GM12873 (cell line): ENCODE measurements at regions not wholly inside any gene's neighbourhood (a gene's known extent, or its start where the extent isn't known, plus 50 kb on each side); places are given as distances from the start of the nearest gene placed in this dataset.

ENCODE experiments used
- TF ChIP-seq, protein P1 (sequence below): IDR thresholded peaks from 2 replicates; pipeline ENCODE4 v1.5.1; 2012; ENCODE audit warnings: low read depth, mild to moderate bottlenecking, moderate library complexity, low read length, control low read depth; ENCODE audit not compliant: insufficient read depth; ENCODE audit errors: missing control alignments

DNA sequence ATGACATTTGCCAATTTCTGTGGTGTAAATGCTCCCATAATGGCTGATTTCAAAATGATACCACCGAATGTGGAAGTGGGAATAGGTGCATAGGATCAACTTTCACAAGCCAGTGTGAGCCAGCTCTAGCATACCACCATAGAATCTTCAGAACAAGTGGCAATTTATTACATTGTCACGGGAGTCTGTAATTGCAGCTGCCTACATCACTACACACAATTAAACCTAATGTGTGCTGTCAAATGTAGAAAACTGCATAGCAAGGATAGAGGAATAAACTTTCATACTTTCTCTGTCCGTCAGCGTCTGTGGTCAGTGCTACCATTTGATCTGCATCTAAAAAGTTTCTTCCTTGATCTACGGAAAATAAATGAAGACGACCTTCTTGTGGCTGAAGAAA lies 417.8 kb upstream of the TOM1L1 start:
- TF ChIP-seq, protein P1, sequence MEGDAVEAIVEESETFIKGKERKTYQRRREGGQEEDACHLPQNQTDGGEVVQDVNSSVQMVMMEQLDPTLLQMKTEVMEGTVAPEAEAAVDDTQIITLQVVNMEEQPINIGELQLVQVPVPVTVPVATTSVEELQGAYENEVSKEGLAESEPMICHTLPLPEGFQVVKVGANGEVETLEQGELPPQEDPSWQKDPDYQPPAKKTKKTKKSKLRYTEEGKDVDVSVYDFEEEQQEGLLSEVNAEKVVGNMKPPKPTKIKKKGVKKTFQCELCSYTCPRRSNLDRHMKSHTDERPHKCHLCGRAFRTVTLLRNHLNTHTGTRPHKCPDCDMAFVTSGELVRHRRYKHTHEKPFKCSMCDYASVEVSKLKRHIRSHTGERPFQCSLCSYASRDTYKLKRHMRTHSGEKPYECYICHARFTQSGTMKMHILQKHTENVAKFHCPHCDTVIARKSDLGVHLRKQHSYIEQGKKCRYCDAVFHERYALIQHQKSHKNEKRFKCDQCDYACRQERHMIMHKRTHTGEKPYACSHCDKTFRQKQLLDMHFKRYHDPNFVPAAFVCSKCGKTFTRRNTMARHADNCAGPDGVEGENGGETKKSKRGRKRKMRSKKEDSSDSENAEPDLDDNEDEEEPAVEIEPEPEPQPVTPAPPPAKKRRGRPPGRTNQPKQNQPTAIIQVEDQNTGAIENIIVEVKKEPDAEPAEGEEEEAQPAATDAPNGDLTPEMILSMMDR, result no peak

- TF ChIP-seq, protein P1, result no peak
These were observed 407.0 kb upstream of the TOM1L1 start for GRCh38 chr17:54493691-54494090.

GRCh38 chr17:54494721-54495715 lies 405.6 kb upstream of the TOM1L1 start:
- TF ChIP-seq, protein P1, result no peak

DNA sequence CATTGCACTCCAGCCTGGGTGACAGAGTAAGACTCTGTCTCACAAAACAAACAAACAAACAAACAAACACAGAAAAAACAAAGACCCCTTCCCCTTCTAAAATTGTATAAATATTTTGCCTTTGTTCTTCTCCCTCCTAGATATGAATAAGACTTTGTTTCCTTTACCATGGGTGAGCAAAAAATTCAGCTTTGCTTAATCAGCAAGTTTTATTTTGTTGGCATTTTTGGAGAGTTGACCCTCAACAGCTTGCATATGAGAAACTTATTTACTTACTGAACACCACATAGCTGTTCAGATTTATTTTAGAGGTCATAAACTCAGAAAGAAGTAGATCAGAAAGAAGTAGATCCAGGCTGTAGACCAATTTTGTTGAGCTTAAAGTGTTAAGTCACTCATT lies 395.2 kb upstream of the TOM1L1 start:
- TF ChIP-seq, protein P1, result no peak

- TF ChIP-seq, protein P1, result no peak
These were observed 381.9 kb upstream of the TOM1L1 start for GRCh38 chr17:54518706-54519105.

DNA sequence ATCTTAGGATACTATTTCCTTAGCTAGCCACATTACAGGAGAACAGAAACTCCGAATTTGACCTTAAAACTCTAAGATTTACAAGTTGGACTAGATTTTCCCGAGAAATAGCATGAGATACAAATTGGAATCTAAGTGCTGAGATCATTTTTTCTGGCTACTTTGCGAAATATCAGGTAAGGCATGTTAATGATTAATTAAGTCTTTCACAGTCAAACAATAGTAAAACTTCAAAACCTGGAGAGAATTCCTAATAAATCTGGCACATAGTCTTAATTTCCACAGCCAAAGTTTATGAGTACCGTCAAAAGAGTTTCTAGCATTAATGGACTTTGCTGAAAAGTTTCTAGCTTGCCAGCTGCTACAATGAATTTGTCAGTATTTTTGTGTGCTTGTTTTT lies 379.5 kb upstream of the TOM1L1 start:
- TF ChIP-seq, protein P1, result no peak

- TF ChIP-seq, protein P1, result no peak
These were observed 376.2 kb upstream of the TOM1L1 start for GRCh38 chr17:54524501-54524900.
